ENCODE measurements at regions not wholly inside any gene's neighbourhood (a gene's known extent, or its start where the extent isn't known, plus 50 kb on each side); places are given as distances from the start of the nearest gene placed in this dataset.

- no peak overlapping the region for H3K27ac ChIP-seq (ENCODE audit: insufficient read depth, low read length)
- no peak overlapping the region for H3K4me2 ChIP-seq (ENCODE audit: extremely low read depth, insufficient read depth, low read length)
- no peak overlapping the region for H3K9ac ChIP-seq (ENCODE audit: insufficient read depth, low read length)
- H3K9me3 ChIP-seq (ENCODE audit: control insufficient read depth, insufficient read depth, low read depth, low read length): no peaks in the 10 kb centered on the region
- no peaks in the 10 kb centered on the region for H3K36me3 ChIP-seq (ENCODE audit: control insufficient read depth, insufficient read depth, low read length)
- no peaks in the 10 kb centered on the region for H3K4me1 ChIP-seq (ENCODE audit: control insufficient read depth, extremely low read depth, insufficient read depth, low read length)
- H3K4me3 ChIP-seq (replicated peaks in 1 of 4; ENCODE audit: control extremely low read depth in 1 of 4, insufficient read depth in 1 of 4, low read depth in 3 of 4, low read length in 4 of 4): no peak overlapping the region
- no peak for DNase-seq (ENCODE audit: low read depth in 2 of 2)
- no peaks in the 10 kb centered on the region for H4K20me1 ChIP-seq (ENCODE audit: control insufficient read depth, extremely low read depth, insufficient read depth, low read length)
- no peaks in the 10 kb centered on the region for H3K27me3 ChIP-seq (ENCODE audit: control insufficient read depth, insufficient read depth, low read length)
- no peaks in the 10 kb centered on the region for H3K79me2 ChIP-seq (ENCODE audit: control insufficient read depth, insufficient read depth, low read length)
- no peak for TF ChIP-seq CTCF (conservative IDR thresholded peaks at IDR 0.05 in 1 of 2, IDR thresholded peaks at IDR 0.05 in 1 of 2; ENCODE audit: low read depth in 1 of 2, low read length in 2 of 2)
- TF ChIP-seq EZH2 (IDR thresholded peaks at IDR 0.05; ENCODE audit: low read length, missing control alignments): no peak
- H2AFZ ChIP-seq (ENCODE audit: low read length): no peak overlapping the region
These were observed 577.2 kb upstream of the MAP3K7 start for GRCh38 chr6:91164105-91164504.

GRCh38 chr6:91161246-91161645 is 574.4 kb upstream of the MAP3K7 start:
- TF ChIP-seq CTCF (conservative IDR thresholded peaks at IDR 0.05 in 1 of 2, IDR thresholded peaks at IDR 0.05 in 1 of 2; ENCODE audit: low read depth in 1 of 2, low read length in 2 of 2): no peak
- Histone ChIP-seq H3K36me3 (ENCODE audit: control insufficient read depth, insufficient read depth, low read length) (no peaks in the 10 kb centered on the region), H3K27ac (ENCODE audit: insufficient read depth, low read length) (no peak overlapping the region), H3K4me1 (ENCODE audit: control insufficient read depth, extremely low read depth, insufficient read depth, low read length) (no peaks in the 10 kb centered on the region), H4K20me1 (ENCODE audit: control insufficient read depth, extremely low read depth, insufficient read depth, low read length) (no peaks in the 10 kb centered on the region), H3K79me2 (ENCODE audit: control insufficient read depth, insufficient read depth, low read length) (no peaks in the 10 kb centered on the region), H3K4me3 (replicated peaks in 1 of 4; ENCODE audit: control extremely low read depth in 1 of 4, insufficient read depth in 1 of 4, low read depth in 3 of 4, low read length in 4 of 4) (no peak overlapping the region), H2AFZ (ENCODE audit: low read length) (no peak overlapping the region), H3K9me3 (ENCODE audit: control insufficient read depth, insufficient read depth, low read depth, low read length) (no peaks in the 10 kb centered on the region), H3K27me3 (ENCODE audit: control insufficient read depth, insufficient read depth, low read length) (no peaks in the 10 kb centered on the region), H3K9ac (ENCODE audit: insufficient read depth, low read length) (no peak overlapping the region), H3K4me2 (ENCODE audit: extremely low read depth, insufficient read depth, low read length) (no peak overlapping the region)
- no peak for DNase-seq (ENCODE audit: low read depth in 2 of 2)

GRCh38 chr6:91155129-91155785 is 568.4 kb upstream of the MAP3K7 start:
- Histone ChIP-seq H3K4me3 (replicated peaks in 1 of 4; ENCODE audit: control extremely low read depth in 1 of 4, insufficient read depth in 1 of 4, low read depth in 3 of 4, low read length in 4 of 4) (no peak overlapping the region), H3K4me2 (ENCODE audit: extremely low read depth, insufficient read depth, low read length) (no peak overlapping the region)

More at GRCh38 chr6:91155129-91155785, 568.4 kb upstream of the MAP3K7 start:
- DNase-seq (ENCODE audit: low read depth in 2 of 2): peak in 1 of 2 donors; percentile 41
- no peaks in the 10 kb centered on the region for H3K27me3 ChIP-seq (ENCODE audit: control insufficient read depth, insufficient read depth, low read length)
- H2AFZ ChIP-seq (ENCODE audit: low read length): no peak overlapping the region
- H3K36me3 ChIP-seq (ENCODE audit: control insufficient read depth, insufficient read depth, low read length): no peaks in the 10 kb centered on the region
- H3K9me3 ChIP-seq (ENCODE audit: control insufficient read depth, insufficient read depth, low read depth, low read length): no peaks in the 10 kb centered on the region
- TF ChIP-seq EZH2 (IDR thresholded peaks at IDR 0.05; ENCODE audit: low read length, missing control alignments) (no peak), CTCF (conservative IDR thresholded peaks at IDR 0.05 in 1 of 2, IDR thresholded peaks at IDR 0.05 in 1 of 2; ENCODE audit: low read depth in 1 of 2, low read length in 2 of 2) (no peak)
- H3K79me2 ChIP-seq (ENCODE audit: control insufficient read depth, insufficient read depth, low read length): no peaks in the 10 kb centered on the region
- no peaks in the 10 kb centered on the region for H4K20me1 ChIP-seq (ENCODE audit: control insufficient read depth, extremely low read depth, insufficient read depth, low read length)
- H3K4me1 ChIP-seq (ENCODE audit: control insufficient read depth, extremely low read depth, insufficient read depth, low read length): no peaks in the 10 kb centered on the region
- no peak overlapping the region for H3K9ac ChIP-seq (ENCODE audit: insufficient read depth, low read length)
- H3K27ac ChIP-seq (ENCODE audit: insufficient read depth, low read length): no peak overlapping the region

Measured in fibroblast of lung (primary cell).